BE2C (cell line): ENCODE measurements at regions not wholly inside any gene's neighbourhood (a gene's known extent, or its start where the extent isn't known, plus 50 kb on each side); places are given as distances from the start of the nearest gene placed in this dataset.
"Not testable (repeated sequence)": the region's sequence is repeated elsewhere in the genome, so short reads cannot be mapped to it uniquely, and the experiment has no call there.

ENCODE experiments used
- DNase-seq: peaks from one replicate; pipeline ENCODE4 v3.0.0-alpha.2; 2020
- H3K27me3 ChIP-seq: fragments of 250-450 bp; sonication (Bioruptor Pico); 2 replicates; pipeline ENCODE4 v1.5.1; 2020; ENCODE audit warnings: mild to moderate bottlenecking
- H3K36me3 ChIP-seq: fragments of 250-450 bp; sonication (Bioruptor Pico); 2 replicates; pipeline ENCODE4 v1.5.1; 2020; ENCODE audit warnings: mild to moderate bottlenecking
- H3K4me1 ChIP-seq: fragments of 250-450 bp; sonication (Bioruptor Pico); 2 replicates; pipeline ENCODE4 v1.5.1; 2020
- H3K4me3 ChIP-seq: 2 replicates; pipeline ENCODE4 v1.5.1; 2011; ENCODE audit warnings: low read depth, low read length
- H3K9me3 ChIP-seq: fragments of 250-450 bp; sonication (Bioruptor Pico); 2 replicates; pipeline ENCODE4 v1.5.1; 2020
- TF ChIP-seq, protein P1 (sequence below): IDR thresholded peaks from 2 replicates; pipeline ENCODE4 v1.5.1; 2012; ENCODE audit warnings: mild to moderate bottlenecking, low read depth, low read length

DNA sequence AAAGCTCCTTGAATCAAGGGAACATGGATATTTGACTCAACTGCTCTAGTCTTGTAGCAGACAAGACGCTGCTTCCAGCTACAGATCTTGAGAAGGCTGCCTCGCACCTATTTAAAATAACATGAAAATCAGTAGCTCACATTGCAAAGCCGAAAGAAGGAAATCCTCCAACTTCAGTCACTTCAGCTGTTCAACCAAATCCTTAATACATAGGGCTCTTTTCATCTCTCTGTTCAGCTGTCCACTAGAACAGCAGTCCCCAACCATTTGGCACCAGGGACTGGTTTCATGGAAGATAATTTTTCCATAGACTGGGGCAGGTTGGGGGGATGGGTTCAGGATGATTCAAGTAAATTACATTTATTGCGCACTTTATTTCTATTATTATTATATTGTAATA, 1116.0 kb upstream of the TMEM132C start:
- Histone ChIP-seq H3K27me3 (no peaks in the 10 kb centered on the region), H3K9me3 (no peaks in the 10 kb centered on the region), H3K4me1 (no peaks in the 10 kb centered on the region), H3K36me3 (no peaks in the 10 kb centered on the region), H3K4me3 (no peak overlapping the region)
- TF ChIP-seq, protein P1, sequence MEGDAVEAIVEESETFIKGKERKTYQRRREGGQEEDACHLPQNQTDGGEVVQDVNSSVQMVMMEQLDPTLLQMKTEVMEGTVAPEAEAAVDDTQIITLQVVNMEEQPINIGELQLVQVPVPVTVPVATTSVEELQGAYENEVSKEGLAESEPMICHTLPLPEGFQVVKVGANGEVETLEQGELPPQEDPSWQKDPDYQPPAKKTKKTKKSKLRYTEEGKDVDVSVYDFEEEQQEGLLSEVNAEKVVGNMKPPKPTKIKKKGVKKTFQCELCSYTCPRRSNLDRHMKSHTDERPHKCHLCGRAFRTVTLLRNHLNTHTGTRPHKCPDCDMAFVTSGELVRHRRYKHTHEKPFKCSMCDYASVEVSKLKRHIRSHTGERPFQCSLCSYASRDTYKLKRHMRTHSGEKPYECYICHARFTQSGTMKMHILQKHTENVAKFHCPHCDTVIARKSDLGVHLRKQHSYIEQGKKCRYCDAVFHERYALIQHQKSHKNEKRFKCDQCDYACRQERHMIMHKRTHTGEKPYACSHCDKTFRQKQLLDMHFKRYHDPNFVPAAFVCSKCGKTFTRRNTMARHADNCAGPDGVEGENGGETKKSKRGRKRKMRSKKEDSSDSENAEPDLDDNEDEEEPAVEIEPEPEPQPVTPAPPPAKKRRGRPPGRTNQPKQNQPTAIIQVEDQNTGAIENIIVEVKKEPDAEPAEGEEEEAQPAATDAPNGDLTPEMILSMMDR: no peak
- DNase-seq: no peak

DNA sequence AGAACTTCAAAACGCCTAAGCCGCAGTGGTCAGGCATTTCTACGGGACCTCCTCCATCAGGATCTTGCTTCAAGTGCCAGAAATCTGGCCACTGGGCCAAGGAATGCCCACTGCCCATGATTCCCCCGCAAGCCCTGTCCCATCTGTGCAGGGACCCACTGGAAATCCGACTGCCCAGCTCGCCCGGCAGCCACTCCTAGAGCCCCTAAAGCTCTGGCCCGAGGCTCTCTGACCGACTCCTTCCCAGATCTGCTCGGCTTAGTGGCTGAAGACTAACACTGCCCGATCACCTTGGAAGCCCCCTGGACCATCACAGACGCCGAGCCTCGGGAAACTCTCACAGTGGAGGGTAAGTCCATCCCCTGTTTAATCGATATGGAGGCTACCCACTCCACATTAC, 1113.0 kb upstream of the TMEM132C start:
- Histone ChIP-seq H3K27me3 (no peaks in the 10 kb centered on the region), H3K9me3 (no peaks in the 10 kb centered on the region)

DNA sequence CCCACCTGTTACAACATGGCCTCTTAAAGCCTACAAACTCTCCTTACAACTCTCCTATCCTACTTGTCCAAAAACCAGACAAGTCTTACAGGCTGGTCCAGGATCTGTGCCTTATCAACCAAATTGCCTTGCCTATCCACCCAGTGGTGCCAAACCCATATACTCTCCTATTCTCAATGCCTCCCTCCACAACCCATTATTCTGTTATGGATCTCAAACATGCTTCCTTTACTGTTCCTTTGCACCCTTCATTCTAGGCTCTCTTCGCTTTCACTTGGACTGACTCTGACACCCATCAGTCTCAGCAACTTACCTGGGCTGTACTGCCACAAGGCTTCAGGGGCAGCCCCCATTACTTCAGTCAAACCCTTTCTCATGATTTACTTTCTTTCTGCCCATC, 1112.1 kb upstream of the TMEM132C start:
- H3K4me1 ChIP-seq, H3K4me3 ChIP-seq, H3K36me3 ChIP-seq, H3K9me3 ChIP-seq, H3K27me3 ChIP-seq, DNase-seq: not testable (repeated sequence)

More for the DNA sequence above, 1113.0 kb upstream of the TMEM132C start:
- no peaks in the 10 kb centered on the region for H3K36me3 ChIP-seq
- no peak overlapping the region for H3K4me3 ChIP-seq
- H3K4me1 ChIP-seq: no peaks in the 10 kb centered on the region
- TF ChIP-seq, protein P1: no peak
- DNase-seq: no peak

DNA sequence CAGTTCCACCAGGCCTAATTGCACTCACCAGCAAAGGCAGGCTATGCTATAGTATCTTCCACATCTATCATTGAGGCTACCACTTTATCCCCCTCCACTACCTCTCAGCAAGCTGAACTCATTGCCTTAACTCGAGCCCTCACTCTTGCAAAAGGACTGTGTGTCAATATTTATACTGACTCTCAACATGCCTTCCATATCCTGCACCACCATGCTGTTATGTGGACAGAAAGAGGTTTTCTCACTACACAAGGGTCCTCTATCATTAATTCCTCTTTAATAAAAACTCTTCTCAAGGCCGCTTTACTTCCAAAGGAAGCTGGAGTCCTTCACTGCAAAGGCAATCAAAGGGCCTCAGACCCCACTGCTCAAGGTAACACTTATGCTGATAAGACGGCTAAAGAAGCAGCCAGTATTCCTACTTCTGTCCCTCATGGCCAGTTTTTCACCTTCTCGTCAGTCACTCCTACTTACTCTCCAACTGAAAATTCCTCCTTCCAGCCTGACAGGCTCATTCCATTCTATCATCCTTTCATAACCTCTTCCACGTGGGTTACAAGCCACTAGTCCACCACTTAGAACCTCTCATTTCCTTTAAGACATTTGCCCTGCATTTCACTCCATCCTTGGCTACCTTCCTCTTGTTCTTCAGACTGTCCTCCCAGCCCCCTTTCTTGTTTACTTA, 1110.9 kb upstream of the TMEM132C start:
- DNase-seq, H3K36me3 ChIP-seq, H3K27me3 ChIP-seq, H3K4me1 ChIP-seq, H3K4me3 ChIP-seq, H3K9me3 ChIP-seq: not testable (repeated sequence)

DNA sequence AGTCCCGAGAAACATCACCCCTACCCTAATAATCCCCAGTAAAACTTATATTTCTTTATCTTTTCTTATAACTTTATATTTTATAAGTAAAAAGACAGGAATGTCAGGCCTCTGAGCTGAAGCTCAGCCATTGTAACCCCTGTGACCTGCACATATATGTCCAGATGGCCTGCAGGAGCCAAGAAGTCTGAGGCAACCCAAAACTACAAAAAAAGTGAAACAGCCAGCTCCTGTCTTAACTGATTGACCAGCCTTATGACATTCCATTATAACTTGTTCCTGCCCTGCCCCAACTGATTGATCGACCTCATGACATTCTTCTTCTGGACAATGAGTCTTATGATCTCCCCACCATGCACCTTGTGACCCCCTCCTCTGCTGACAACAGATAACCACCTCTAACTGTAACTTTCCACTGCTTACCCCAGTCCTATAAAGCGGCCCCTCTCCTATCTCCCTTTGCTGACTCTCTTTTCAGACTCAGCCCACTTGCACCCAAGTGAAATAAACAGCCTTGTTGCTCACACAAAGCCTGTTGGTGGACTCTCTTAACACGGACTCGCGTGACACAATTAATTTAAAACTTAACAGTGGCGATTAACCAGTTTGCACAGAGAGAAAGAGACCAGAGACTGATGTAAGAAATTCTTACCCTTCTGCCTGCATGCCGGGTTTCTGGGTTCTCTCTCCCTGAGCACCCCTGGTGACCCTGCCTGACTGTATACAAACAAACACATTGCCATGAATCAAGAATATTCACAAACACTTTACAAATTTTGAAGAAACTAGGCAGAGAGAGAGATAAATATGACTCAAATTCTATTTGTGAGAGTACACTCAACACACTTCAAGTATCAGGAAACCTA, 1109.2 kb upstream of the TMEM132C start:
- H3K4me1 ChIP-seq, H3K27me3 ChIP-seq, H3K36me3 ChIP-seq, H3K4me3 ChIP-seq, DNase-seq, H3K9me3 ChIP-seq: not testable (repeated sequence)

DNA sequence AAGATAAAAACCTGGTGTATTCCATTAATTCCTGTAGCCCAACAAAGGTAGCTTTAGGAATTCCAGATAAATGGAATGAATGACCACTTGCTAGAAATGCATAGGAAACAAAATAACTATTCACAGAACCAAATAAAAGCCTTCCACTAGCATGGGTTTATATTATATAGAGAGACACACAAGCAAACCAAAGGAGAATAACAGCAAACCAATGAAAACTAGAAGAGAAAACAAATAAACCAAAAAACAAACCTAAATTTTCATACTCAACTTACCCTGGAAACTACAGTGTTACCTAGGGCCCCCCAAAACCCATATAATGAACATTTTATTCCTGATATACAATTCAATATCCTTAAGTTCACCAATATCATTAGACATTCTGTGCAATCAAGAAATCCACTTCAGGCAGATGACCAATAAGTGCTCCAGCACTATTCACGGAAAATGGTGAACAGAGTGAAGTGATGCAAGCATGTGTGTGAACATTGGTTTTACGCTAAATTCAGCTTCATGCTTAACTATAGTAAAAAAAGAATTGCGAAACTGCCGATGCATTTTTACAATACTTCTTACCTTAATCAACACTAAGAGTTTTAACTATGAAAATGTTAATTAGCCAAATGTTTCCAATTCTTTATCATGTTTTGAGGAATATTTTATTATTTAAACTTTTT, 1108.4 kb upstream of the TMEM132C start:
- TF ChIP-seq, protein P1: no peak
- Histone ChIP-seq H3K4me3 (no peak overlapping the region), H3K4me1 (no peaks in the 10 kb centered on the region), H3K27me3 (no peaks in the 10 kb centered on the region), H3K9me3 (no peaks in the 10 kb centered on the region), H3K36me3 (no peaks in the 10 kb centered on the region)
- no peak for DNase-seq

DNA sequence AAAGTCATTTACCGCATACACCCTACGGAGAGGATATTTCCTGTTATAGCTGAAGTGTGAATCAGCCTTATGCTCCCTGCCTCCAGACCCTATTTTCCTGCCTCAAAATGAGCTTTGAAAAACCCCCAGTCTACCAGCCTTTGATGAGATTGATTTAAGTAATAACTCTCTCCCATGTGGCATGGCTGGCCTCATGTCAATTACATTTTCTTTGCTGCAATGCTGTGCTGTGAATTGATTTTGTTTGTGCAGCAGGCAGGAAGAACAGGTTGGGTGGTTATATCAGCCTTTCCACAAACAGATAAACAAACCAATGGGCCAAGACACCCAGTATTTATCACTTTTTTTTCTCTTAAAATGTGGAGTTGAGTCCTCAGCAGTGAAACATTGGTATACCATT, 1105.5 kb upstream of the TMEM132C start:
- no peak for DNase-seq
- H3K4me3 ChIP-seq: no peak overlapping the region
- TF ChIP-seq, protein P1: no peak
- no peaks in the 10 kb centered on the region for H3K9me3 ChIP-seq
- no peaks in the 10 kb centered on the region for H3K36me3 ChIP-seq
- H3K4me1 ChIP-seq: no peaks in the 10 kb centered on the region
- no peaks in the 10 kb centered on the region for H3K27me3 ChIP-seq
